DND-41 (cell line): ENCODE measurements at regions not wholly inside any gene's neighbourhood (a gene's known extent, or its start where the extent isn't known, plus 50 kb on each side); places are given as distances from the start of the nearest gene placed in this dataset.

Experiments
- EZH2 ChIP-seq: IDR thresholded peaks from 3 replicates; pipeline ENCODE4 v1.6.1; 2012; ENCODE audit warnings: borderline replicate concordance, low read depth, mild to moderate bottlenecking, moderate library complexity, low read length, inconsistent platforms; ENCODE audit not compliant: severe bottlenecking
- TF ChIP-seq, protein P1 (sequence below): IDR thresholded peaks from 2 replicates; pipeline ENCODE4 v1.5.1; 2012; ENCODE audit warnings: borderline replicate concordance, low read length, moderate library complexity, mild to moderate bottlenecking; ENCODE audit not compliant: poor library complexity, severe bottlenecking; ENCODE audit errors: extremely low read depth

DNA sequence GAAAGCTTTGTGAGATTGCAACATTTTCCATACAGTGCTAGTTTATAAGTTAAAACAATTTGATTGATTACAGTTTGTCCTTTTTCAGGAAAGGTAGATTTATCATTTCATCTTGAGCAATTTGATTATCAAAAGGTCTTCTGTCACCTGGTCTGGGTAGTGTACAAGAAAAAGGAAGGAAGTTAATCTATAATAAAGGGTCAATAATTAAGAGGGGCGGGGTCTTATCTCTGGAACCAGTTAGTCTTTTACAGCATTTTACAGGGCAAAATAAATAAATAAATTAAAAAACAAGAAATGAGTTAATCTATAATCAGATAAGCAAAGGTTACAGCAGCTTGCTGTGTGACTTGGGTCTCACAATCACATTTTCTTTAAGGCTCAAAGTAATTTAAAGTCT lies 277.8 kb upstream of the GYPC start:
- TF ChIP-seq, protein P1, sequence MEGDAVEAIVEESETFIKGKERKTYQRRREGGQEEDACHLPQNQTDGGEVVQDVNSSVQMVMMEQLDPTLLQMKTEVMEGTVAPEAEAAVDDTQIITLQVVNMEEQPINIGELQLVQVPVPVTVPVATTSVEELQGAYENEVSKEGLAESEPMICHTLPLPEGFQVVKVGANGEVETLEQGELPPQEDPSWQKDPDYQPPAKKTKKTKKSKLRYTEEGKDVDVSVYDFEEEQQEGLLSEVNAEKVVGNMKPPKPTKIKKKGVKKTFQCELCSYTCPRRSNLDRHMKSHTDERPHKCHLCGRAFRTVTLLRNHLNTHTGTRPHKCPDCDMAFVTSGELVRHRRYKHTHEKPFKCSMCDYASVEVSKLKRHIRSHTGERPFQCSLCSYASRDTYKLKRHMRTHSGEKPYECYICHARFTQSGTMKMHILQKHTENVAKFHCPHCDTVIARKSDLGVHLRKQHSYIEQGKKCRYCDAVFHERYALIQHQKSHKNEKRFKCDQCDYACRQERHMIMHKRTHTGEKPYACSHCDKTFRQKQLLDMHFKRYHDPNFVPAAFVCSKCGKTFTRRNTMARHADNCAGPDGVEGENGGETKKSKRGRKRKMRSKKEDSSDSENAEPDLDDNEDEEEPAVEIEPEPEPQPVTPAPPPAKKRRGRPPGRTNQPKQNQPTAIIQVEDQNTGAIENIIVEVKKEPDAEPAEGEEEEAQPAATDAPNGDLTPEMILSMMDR = no peak
- TF ChIP-seq EZH2 = no peak
